ENCODE measurements at regions not wholly inside any gene's neighbourhood (a gene's known extent, or its start where the extent isn't known, plus 50 kb on each side); places are given as distances from the start of the nearest gene placed in this dataset.
"Not testable (repeated sequence)": the region's sequence is repeated elsewhere in the genome, so short reads cannot be mapped to it uniquely, and the experiment has no call there.

DNA sequence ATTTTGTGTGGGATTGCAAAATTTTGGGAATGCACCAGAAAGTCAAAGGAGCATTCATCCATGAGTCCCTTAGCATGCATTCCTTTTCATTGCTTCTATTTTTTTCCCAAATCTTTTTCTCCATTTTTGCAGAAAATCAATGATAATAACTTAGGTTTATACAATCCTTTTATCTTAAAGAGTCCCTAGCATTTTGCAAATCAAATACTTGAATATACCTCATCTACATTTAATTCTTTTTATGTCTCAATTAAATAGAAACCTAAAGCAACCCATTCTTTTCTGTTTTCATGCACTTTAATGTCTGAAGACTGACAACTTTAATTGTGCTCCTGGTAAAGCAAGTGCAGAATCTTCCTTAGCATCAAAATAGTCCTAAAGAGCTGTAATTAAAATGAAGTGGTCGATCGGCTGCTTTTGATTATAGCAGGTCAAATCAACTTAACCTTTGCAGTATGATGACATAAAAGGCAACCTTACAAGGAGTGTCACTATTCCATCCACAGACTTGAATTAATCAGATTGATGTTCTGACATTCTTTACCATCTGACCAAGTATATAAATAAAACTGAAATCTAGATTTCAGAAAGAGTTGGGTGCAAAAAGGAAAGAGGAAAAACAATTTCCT lies 168.4 kb downstream of the ALG10B start:
- no peak for DNase-seq

DNA sequence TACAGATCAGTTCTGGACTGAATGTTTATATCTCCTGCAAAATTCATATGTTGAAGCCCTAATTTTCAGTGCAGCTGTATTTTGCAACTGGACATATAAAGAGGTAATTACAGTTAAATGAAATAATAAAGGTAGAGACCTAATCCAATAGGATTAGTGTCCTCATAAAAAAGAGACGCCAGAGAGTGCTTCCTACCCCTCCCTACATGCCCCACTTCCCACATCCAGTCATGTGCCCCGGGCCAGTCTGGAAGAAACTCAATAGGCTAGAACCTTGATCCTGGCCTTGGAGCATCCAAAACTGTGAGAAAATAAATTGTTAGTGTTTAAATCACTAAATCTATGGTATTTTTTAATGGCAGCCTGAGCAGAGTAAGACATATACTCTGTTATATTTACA lies 172.3 kb downstream of the ALG10B start:
- no peak for DNase-seq

GRCh38 chr12:38490073-38490472 lies 173.5 kb downstream of the ALG10B start:
- DNase-seq: no peak

DNA sequence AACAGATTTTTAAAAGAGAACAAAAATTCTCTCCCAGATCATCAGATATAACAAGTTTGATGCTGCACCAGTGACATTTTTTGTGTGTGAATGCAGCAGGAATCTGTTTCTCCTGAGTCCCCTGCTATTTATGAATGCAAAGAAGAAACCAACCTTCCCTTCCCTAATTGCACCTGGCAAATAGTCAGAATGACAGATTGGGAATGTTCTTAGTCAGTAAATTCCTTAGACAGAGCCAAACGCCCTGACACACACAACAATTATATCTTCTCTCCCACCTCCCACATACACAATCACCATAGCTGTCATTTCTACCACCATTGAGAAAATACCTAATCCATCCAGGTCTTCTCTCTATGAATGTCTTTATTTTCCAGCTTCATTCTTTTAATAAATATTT lies 174.4 kb downstream of the ALG10B start:
- no peak for DNase-seq

DNA sequence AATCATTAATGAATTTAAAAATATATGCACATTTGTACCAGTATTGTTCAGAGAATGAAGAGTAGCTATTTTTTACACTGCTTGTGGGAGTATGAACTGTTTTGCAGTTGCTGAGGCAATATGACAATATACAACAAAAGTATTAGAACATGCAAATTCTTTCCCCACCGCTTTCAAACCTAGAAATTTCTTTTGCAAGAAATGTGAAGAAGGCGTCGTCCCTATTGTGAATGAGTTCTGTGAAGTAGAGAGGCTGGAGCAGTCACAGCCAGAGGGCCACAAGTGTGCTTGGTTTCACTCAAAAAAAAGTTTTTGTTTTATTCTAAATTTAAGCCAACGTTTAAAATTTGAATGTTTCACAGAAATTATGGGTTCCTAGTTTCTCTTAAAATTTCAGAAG lies 184.9 kb downstream of the ALG10B start:
- DNase-seq: no peak

- DNase-seq: no peak
Observed at GRCh38 chr12:38501991-38502390, 185.4 kb downstream of the ALG10B start.

DNA sequence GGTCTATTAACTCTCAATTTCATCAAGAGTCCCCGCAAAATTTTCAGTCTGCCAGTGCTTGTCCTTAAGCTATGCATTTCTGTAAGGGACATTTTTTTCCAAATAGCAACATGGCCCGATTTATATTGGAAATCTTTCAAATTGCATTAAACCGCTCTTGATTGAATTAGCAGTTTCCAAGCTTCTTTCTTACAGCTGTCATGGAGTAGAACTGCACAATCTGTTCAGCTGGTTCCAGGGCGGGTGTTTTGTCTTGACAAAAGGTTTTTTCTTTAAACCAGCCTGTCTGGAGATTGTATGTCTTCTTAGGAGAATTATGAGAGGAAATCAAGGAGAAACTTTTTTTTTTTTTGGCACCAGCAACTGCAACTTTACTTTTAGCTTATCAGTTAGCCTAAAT lies 185.8 kb downstream of the ALG10B start:
- no peak for DNase-seq

- DNase-seq: no peak
Observed at GRCh38 chr12:38507839-38508238, 191.3 kb downstream of the ALG10B start.

DNA sequence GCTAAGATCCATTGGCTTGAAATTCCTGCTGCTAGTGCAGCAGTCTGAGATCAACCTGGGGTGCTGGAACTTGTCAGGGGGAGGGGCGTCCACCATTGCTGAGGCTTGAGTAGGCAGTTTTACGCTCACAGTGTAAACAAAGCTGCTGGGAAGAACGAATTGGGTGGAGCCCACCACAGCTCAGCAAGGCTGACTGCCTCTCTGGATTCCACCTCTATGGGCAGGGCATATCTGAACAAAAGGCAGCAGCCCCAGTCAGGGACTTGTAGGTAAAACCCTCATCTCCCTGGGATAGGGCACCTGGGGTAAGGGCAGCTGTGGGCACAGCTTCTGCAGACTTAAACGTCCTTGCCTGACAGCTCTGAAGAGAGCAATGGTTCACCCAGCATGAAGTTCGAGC lies 191.7 kb downstream of the ALG10B start:
- no peak for DNase-seq

GRCh38 chr12:38515912-38516311 lies 199.3 kb downstream of the ALG10B start:
- DNase-seq: no peak

GRCh38 chr12:38516418-38516817 lies 199.8 kb downstream of the ALG10B start:
- DNase-seq: no peak

DNA sequence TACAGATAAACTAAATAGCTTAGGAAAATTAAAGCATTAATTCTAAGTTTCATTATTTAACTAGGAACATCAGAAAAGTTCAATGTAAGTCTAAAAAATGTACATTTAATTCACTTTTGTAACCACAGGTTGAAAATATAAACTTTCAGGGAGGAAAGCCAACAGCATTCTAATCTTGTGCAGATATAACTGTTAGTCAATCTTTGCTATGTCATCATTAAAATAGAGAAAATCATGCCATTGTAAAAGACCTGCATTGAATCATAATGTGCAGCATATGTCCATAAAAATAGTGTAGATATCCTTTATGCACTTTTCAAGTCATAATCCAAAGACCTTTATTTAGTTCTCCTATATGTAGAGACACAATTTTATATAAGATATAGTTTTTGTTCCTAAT lies 207.3 kb downstream of the ALG10B start:
- DNase-seq: no peak

GRCh38 chr12:38527631-38528030 lies 211.1 kb downstream of the ALG10B start:
- no peak for DNase-seq

- no peak for DNase-seq
Observed at GRCh38 chr12:38528527-38528926, 212.0 kb downstream of the ALG10B start.

- DNase-seq: not testable (repeated sequence)
Observed at GRCh38 chr12:38529281-38529680, 212.7 kb downstream of the ALG10B start.

- no peak for DNase-seq
Observed at GRCh38 chr12:38538319-38538718, 221.7 kb downstream of the ALG10B start.

DNA sequence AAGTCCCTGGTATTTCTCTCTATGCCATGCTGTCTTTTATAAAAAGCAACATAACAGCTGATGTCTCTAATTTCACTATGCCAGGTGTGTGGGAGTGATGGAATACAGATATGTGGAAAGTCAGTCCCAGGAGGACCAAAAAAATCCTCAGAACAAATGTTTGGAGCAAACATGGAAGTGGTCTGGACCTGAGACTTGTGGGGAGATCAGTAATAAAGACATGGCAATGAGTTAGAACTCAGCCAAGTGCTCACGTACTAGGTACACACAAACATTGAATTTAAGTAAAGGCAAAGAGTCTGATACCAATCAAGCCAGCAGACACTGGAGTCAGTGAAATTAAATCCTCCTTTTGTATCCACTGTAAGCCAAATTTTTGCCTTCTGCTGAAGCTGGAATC lies 223.6 kb downstream of the ALG10B start:
- no peak for DNase-seq

GRCh38 chr12:38541849-38542248 lies 225.3 kb downstream of the ALG10B start:
- no peak for DNase-seq

GRCh38 chr12:38543151-38543550 lies 226.6 kb downstream of the ALG10B start:
- DNase-seq: no peak

DNA sequence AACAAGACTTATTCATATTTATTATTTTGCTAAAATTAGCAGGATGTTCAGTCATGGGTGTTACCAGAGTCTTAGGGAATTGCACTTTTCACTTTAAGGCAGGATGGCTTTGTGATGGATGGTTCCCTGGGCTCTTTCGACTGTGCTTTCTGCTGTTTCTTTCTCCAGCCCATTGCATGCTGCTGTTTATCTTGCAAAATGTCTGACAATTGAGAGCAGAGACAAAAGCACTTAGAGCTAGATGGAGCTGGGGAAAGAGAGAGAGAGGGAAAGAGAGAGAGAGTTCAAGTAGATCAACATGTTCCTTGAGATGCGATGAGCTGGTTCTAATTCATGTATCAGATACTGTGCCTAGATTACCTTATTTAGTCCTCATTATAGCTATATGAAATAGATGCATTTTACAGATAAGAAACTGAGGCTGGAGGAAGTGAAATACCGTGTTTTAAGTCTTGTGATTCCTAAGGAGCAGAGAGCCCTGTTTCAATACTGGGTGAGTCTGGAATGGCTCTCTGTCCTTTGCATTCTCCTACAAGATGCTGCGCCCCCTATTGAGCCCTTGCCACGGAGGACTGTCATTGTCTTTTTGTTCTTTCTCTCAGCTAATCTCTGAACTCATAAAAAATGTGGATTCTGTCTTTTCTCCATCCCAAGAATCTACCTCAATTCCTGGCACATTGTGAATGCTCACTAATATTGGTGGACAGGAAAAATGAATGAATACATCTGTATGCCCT lies 227.9 kb downstream of the ALG10B start:
- no peak for DNase-seq

DNA sequence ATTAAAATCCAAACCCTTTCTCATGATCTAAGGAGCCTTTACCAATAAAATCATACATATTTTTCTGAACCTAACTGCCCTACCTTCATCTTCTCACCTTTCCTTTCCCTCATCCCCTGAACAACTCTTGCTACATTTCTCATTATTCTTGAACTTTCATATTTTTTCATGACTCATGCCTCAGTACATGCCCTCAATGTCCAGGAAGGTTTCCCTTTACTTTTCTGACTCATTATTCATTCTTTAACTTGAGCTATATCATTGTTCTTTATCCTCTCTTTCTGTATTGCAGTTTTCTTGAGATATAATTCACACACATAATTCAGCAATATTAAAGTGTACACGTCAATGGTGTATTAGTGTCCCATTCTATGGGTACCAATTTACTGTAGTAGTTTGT lies 231.0 kb downstream of the ALG10B start:
- DNase-seq: no peak

DNA sequence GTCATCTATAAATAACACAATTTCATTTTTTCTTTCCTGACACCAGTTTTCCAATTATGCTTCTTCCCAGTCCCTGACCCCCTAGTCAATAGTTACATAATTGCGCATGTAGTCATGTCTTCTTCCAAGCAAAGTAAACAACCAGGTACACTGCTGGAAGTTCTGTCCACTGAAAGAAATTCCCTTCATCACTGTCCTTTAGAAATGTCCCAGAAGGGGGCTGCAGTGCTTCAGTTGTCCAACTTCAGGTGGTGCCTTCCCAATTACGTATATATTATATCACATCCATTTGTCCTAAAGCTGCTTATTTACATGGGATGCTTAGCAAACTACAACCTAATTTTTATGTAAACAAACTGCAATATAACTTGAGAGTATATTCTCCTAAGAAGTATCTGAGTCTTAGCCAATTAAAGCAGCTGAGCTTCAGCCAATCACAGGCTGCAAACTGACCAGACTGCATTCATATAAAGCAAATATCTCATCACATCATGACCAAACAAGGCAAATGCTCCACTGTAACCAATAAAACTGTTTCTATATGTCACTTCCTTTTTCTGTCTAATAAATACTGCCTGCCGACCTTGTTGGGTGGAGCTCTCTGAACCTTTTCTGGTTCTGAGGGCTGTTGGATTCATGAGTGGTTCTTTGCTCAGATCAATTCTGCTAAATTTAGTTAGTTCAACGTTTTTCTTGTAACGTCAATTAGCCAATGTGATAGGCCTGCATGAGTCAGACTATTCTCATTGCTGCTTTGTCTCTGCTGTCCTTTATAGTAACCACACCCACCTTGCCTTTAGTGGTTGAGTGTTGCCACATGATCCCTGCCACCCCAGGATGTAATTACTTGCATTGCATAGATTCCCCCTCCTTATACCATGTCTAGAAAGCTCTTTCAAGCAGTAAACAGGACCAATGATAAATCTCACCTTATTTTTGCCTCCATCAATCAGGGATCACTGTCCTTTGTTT lies 239.3 kb downstream of the ALG10B start:
- DNase-seq: no peak

DNA sequence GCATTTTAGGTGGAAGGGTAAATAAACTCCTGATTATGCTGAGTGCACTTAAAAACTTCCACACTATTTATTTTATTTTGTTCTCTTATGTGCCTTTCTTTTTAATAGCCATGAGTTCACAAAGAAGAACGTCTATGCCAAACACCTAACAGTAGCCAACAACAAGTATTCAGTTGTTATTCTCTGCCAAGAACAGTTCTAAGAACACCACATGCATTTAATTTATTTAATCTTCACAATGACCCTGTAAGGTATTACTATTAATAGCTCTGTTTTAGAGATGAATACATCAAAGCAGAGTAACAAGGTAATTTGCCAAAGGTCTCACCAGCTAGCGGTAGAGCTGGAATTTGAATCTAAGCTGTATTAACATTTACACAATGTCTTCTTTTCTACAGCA lies 240.1 kb downstream of the ALG10B start:
- no peak for DNase-seq

GRCh38 chr12:38585086-38585485 lies 268.5 kb downstream of the ALG10B start:
- no peak for DNase-seq
